ENCODE measurements at regions not wholly inside any gene's neighbourhood (a gene's known extent, or its start where the extent isn't known, plus 50 kb on each side); places are given as distances from the start of the nearest gene placed in this dataset.

DNA sequence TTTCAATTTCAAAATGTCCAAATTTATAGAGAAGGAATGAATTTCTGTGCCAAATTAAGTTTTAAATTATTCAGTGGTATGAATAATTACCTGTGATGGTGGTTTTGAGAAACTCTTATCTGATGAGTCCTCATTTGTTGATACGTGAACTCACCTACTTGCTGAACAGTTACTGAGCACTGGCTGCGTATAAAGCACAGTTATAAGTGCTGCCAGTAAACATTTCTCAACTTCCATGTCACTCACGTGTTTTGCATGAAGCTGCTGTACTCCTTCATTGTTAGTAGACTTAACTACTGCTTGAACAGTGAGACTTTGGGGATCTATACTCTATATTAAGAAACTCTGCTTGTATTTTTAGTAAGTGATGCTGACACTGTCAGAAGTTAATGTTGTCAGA lies 269.1 kb upstream of the FZD8 start:
- TF ChIP-seq, protein P1, sequence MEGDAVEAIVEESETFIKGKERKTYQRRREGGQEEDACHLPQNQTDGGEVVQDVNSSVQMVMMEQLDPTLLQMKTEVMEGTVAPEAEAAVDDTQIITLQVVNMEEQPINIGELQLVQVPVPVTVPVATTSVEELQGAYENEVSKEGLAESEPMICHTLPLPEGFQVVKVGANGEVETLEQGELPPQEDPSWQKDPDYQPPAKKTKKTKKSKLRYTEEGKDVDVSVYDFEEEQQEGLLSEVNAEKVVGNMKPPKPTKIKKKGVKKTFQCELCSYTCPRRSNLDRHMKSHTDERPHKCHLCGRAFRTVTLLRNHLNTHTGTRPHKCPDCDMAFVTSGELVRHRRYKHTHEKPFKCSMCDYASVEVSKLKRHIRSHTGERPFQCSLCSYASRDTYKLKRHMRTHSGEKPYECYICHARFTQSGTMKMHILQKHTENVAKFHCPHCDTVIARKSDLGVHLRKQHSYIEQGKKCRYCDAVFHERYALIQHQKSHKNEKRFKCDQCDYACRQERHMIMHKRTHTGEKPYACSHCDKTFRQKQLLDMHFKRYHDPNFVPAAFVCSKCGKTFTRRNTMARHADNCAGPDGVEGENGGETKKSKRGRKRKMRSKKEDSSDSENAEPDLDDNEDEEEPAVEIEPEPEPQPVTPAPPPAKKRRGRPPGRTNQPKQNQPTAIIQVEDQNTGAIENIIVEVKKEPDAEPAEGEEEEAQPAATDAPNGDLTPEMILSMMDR (conservative IDR thresholded peaks at IDR 0.05): no peak
- TF ChIP-seq EZH2 (IDR thresholded peaks at IDR 0.05; ENCODE audit: low read depth): no peak
